Esophagus squamous epithelium (tissue), 4 donors: ENCODE measurements at regions not wholly inside any gene's neighbourhood (a gene's known extent, or its start where the extent isn't known, plus 50 kb on each side); places are given as distances from the start of the nearest gene placed in this dataset.

ENCODE experiments used
- POLR2A ChIP-seq, 4 donors: fragments of 450-650 bp; IDR thresholded peaks; one replicate each; pipeline ENCODE4 v1.6.1; 2017; ENCODE audit warnings: antibody characterized with exemption in 4 of 4, mild to moderate bottlenecking in 4 of 4, moderate library complexity in 3 of 4
- TF ChIP-seq, protein P1 (sequence below), 6 experiments: fragments of 450-650 bp in 4 of 6; fragments of 200-600 bp in 2 of 6; sonication (generic) in 2 of 6; IDR thresholded peaks; one replicate each; pipeline ENCODE4 v1.5.1; 2016 to 2019; ENCODE audit warnings: antibody characterized with exemption in 6 of 6, mild to moderate bottlenecking in 4 of 6, moderate library complexity in 4 of 6

DNA sequence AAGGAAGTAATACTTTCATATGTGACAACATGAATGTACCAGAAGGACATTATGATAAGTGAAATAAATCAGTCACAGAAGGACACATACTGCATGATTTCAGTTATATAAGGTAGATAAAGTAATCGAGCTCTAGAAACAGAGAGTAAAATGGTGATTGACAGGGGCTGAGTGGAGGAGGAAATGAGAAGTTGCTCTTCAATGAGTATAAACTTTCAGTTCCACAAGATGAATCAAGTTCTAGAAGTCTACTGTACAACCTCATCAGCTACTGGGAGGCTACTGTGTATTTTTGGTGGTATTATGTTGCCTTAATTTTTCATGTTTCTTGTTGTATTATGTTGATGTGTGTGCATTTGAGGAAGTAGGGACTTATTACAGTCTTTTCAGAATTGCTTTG is 270.9 kb upstream of the GRIA3 start:
- TF ChIP-seq, protein P1, sequence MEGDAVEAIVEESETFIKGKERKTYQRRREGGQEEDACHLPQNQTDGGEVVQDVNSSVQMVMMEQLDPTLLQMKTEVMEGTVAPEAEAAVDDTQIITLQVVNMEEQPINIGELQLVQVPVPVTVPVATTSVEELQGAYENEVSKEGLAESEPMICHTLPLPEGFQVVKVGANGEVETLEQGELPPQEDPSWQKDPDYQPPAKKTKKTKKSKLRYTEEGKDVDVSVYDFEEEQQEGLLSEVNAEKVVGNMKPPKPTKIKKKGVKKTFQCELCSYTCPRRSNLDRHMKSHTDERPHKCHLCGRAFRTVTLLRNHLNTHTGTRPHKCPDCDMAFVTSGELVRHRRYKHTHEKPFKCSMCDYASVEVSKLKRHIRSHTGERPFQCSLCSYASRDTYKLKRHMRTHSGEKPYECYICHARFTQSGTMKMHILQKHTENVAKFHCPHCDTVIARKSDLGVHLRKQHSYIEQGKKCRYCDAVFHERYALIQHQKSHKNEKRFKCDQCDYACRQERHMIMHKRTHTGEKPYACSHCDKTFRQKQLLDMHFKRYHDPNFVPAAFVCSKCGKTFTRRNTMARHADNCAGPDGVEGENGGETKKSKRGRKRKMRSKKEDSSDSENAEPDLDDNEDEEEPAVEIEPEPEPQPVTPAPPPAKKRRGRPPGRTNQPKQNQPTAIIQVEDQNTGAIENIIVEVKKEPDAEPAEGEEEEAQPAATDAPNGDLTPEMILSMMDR (IDR thresholded peaks at IDR 0.05) = no peak
- TF ChIP-seq POLR2A (IDR thresholded peaks at IDR 0.05) = no peak
